GM21447 (cell line): ENCODE measurements at regions not wholly inside any gene's neighbourhood (a gene's known extent, or its start where the extent isn't known, plus 50 kb on each side); places are given as distances from the start of the nearest gene placed in this dataset.
"Not testable (repeated sequence)": the region's sequence is repeated elsewhere in the genome, so short reads cannot be mapped to it uniquely, and the experiment has no call there.

ENCODE experiments used
- ATAC-seq: cut with Tn5 transposase; IDR thresholded peaks from one replicate; pipeline ENCODE4 v1.9.1; 2021; ENCODE audit not compliant: unreplicated experiment

GRCh38 chr3:191518861-191519260 is 57.9 kb downstream of the PYDC2 start:
- ATAC-seq: no peak

GRCh38 chr3:191521055-191521454 is 60.1 kb downstream of the PYDC2 start:
- ATAC-seq: no peak

- ATAC-seq: no peak
These were observed 62.2 kb downstream of the PYDC2 start for GRCh38 chr3:191523148-191523547.

GRCh38 chr3:191528589-191528988 is 67.6 kb downstream of the PYDC2 start:
- ATAC-seq: no peak

- no peak for ATAC-seq
These were observed 69.0 kb downstream of the PYDC2 start for GRCh38 chr3:191529992-191530391.

- no peak for ATAC-seq
These were observed 70.5 kb downstream of the PYDC2 start for GRCh38 chr3:191531434-191531972.

GRCh38 chr3:191543018-191543417 is 82.1 kb downstream of the PYDC2 start:
- ATAC-seq: no peak

- no peak for ATAC-seq
These were observed 82.9 kb downstream of the PYDC2 start for GRCh38 chr3:191543897-191544296.

- no peak for ATAC-seq
These were observed 88.4 kb downstream of the PYDC2 start for GRCh38 chr3:191549357-191549756.

- ATAC-seq: no peak
These were observed 94.1 kb downstream of the PYDC2 start for GRCh38 chr3:191555037-191555436.

- ATAC-seq: no peak
These were observed 96.4 kb downstream of the PYDC2 start for GRCh38 chr3:191557322-191557721.

GRCh38 chr3:191563722-191564121 is 102.8 kb downstream of the PYDC2 start:
- no peak for ATAC-seq

- no peak for ATAC-seq
These were observed 105.5 kb downstream of the PYDC2 start for GRCh38 chr3:191566469-191566868.

GRCh38 chr3:191568206-191568605 is 107.2 kb downstream of the PYDC2 start:
- no peak for ATAC-seq

GRCh38 chr3:191592105-191592504 is 131.1 kb downstream of the PYDC2 start:
- no peak for ATAC-seq

GRCh38 chr3:191593486-191593885 is 132.5 kb downstream of the PYDC2 start:
- no peak for ATAC-seq

GRCh38 chr3:191615511-191615910 is 154.5 kb downstream of the PYDC2 start:
- ATAC-seq: not testable (repeated sequence)

- no peak for ATAC-seq
These were observed 163.3 kb downstream of the PYDC2 start for GRCh38 chr3:191624299-191624698.

GRCh38 chr3:191627064-191627463 is 166.1 kb downstream of the PYDC2 start:
- ATAC-seq: no peak

- no peak for ATAC-seq
These were observed 167.6 kb downstream of the PYDC2 start for GRCh38 chr3:191628571-191628970.

GRCh38 chr3:191631496-191631895 is 170.5 kb downstream of the PYDC2 start:
- ATAC-seq: no peak

- no peak for ATAC-seq
These were observed 173.9 kb downstream of the PYDC2 start for GRCh38 chr3:191634902-191635301.

- no peak for ATAC-seq
These were observed 176.6 kb downstream of the PYDC2 start for GRCh38 chr3:191637611-191638010.

GRCh38 chr3:191641789-191642188 is 180.8 kb downstream of the PYDC2 start:
- no peak for ATAC-seq
